Activated CD8-positive, alpha-beta T cell treated with anti-CD3 and anti-CD28 coated beads for 36 hours (primary cell): ENCODE measurements at regions not wholly inside any gene's neighbourhood (a gene's known extent, or its start where the extent isn't known, plus 50 kb on each side); places are given as distances from the start of the nearest gene placed in this dataset.

ENCODE experiments used
- ATAC-seq: fragments of 200-7000 bp; cut with Tn5 transposase; one replicate; pipeline ENCODE4 v1.10.0; 2021; ENCODE audit warnings: mild to moderate bottlenecking, moderate library complexity
- CTCF ChIA-PET: fragments of 350-600 bp; sonication (Branson Sonifier 250); formaldehyde crosslinking; loops from one replicate; lab custom pipeline; 2021; ENCODE audit warnings: antibody characterized with exemption; lab: Charles Lee
- POLR2A ChIA-PET: fragments of 350-600 bp; sonication (Branson Sonifier 250); formaldehyde crosslinking; loops from one replicate; lab custom pipeline; 2021; ENCODE audit warnings: antibody characterized with exemption; lab: Charles Lee
- DNase-seq: peaks from one replicate; pipeline ENCODE4 v3.0.0-alpha.2; 2020
- H3K27ac Mint-ChIP-seq: one replicate; pipeline ENCODE4 v1.8.0; 2021; ENCODE audit warnings: mild to moderate bottlenecking, mixed read lengths
- H3K27me3 Mint-ChIP-seq: one replicate; pipeline ENCODE4 v1.8.0; 2021; ENCODE audit warnings: mixed read lengths
- H3K36me3 Mint-ChIP-seq: one replicate; pipeline ENCODE4 v1.8.0; 2021; ENCODE audit warnings: low read depth, mixed read lengths
- H3K4me1 Mint-ChIP-seq: one replicate; pipeline ENCODE4 v1.8.0; 2021; ENCODE audit warnings: low read depth, mixed read lengths
- H3K4me3 Mint-ChIP-seq: one replicate; pipeline ENCODE4 v1.8.0; 2021; ENCODE audit warnings: mild to moderate bottlenecking, moderate library complexity, mixed read lengths
- H3K9me3 Mint-ChIP-seq: one replicate; pipeline ENCODE4 v1.8.0; 2021; ENCODE audit warnings: mixed read lengths
- CTCF ChIP-seq: fragments of 200-600 bp; IDR thresholded peaks from one replicate; pipeline ENCODE4 v1.8.0; 2022; ENCODE audit warnings: antibody characterized with exemption, mild to moderate bottlenecking
- intact Hi-C: fragments of 100-400 bp; cut with micrococcal nuclease; formaldehyde crosslinking; loops from one replicate; pipeline ENCODE4 v1.10.0; 2022

GRCh38 chr13:109857325-109857724 is 70.9 kb upstream of the IRS2 start:
- POLR2A ChIA-PET: no interaction called here

GRCh38 chr13:109856350-109856749 is 70.0 kb upstream of the IRS2 start:
- DNase-seq: no peak
- intact Hi-C loops: no loop called here
- no peak overlapping the region for H3K27ac Mint-ChIP-seq

More at GRCh38 chr13:109857325-109857724, 70.9 kb upstream of the IRS2 start:
- Mint-ChIP-seq H3K9me3 (no peaks in the 10 kb centered on the region), H3K27ac (no peak overlapping the region), H3K4me1 (no peaks in the 10 kb centered on the region), H3K36me3 (no peaks in the 10 kb centered on the region), H3K4me3 (no peak overlapping the region), H3K27me3 (peaks cover 42% of the 10 kb centered on the region)
- TF ChIP-seq CTCF: no peak
- intact Hi-C loops: no loop called here
- CTCF ChIA-PET: no interaction called here
- ATAC-seq (no peak), DNase-seq (no peak)

GRCh38 chr13:109853153-109853552 is 66.8 kb upstream of the IRS2 start:
- Mint-ChIP-seq H3K4me3 (no peak overlapping the region), H3K9me3 (no peaks in the 10 kb centered on the region), H3K36me3 (no peaks in the 10 kb centered on the region), H3K27ac (no peak overlapping the region), H3K4me1 (no peaks in the 10 kb centered on the region), H3K27me3 (peaks cover 25% of the 10 kb centered on the region)
- no peak for TF ChIP-seq CTCF
- intact Hi-C loops: no loop called here
- POLR2A ChIA-PET: no interaction called here
- ATAC-seq: no peak
- DNase-seq: no peak
- CTCF ChIA-PET: no interaction called here

More at GRCh38 chr13:109856350-109856749, 70.0 kb upstream of the IRS2 start:
- ATAC-seq: no peak
- no peak overlapping the region for H3K4me3 Mint-ChIP-seq
- no peaks in the 10 kb centered on the region for H3K4me1 Mint-ChIP-seq
- no peak for TF ChIP-seq CTCF
- no peaks in the 10 kb centered on the region for H3K9me3 Mint-ChIP-seq
- H3K36me3 Mint-ChIP-seq: no peaks in the 10 kb centered on the region
- H3K27me3 Mint-ChIP-seq: peaks cover 37% of the 10 kb centered on the region
- CTCF ChIA-PET: no interaction called here
- POLR2A ChIA-PET: no interaction called here

- H3K27me3 Mint-ChIP-seq: peaks cover 15% of the 10 kb centered on the region
- no peaks in the 10 kb centered on the region for H3K36me3 Mint-ChIP-seq
- intact Hi-C loops: no loop called here
- no peaks in the 10 kb centered on the region for H3K4me1 Mint-ChIP-seq
- DNase-seq: no peak
- ATAC-seq: no peak
- no peak overlapping the region for H3K4me3 Mint-ChIP-seq
- no peaks in the 10 kb centered on the region for H3K9me3 Mint-ChIP-seq
- ChIA-PET CTCF (no interaction called here), POLR2A (no interaction called here)
- TF ChIP-seq CTCF: no peak
- no peak overlapping the region for H3K27ac Mint-ChIP-seq
Observed at GRCh38 chr13:109846185-109846584, 59.8 kb upstream of the IRS2 start.

DNA sequence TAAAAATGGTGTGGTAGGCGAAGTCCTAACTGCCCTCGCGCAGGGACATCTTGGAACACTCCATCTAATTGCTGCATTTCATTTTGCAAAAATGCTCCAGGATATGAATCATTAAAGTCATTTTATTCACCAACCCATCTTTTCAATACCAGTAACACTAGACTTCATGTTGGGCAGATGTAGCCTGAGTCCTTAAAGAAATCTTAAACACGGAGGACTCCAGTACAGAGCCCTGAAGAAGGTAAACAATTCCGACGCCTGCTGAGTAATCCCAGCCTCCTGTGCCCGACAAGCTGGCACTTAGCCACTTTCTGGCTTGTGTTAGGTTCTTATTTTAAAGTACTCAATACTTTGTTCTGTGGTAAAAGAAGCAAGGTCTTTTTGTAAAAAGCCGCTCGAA is 58.0 kb upstream of the IRS2 start:
- Mint-ChIP-seq H3K27ac (no peak overlapping the region), H3K4me1 (peaks cover 6% of the 10 kb centered on the region), H3K4me3 (no peak overlapping the region), H3K27me3 (peaks cover 20% of the 10 kb centered on the region), H3K36me3 (no peaks in the 10 kb centered on the region), H3K9me3 (no peaks in the 10 kb centered on the region)
- intact Hi-C loops: no loop called here
- DNase-seq (no peak), ATAC-seq (no peak)
- ChIA-PET POLR2A (no interaction called here), CTCF (no interaction called here)
- no peak for TF ChIP-seq CTCF
